ENCODE measurements at regions not wholly inside any gene's neighbourhood (a gene's known extent, or its start where the extent isn't known, plus 50 kb on each side); places are given as distances from the start of the nearest gene placed in this dataset.

DNA sequence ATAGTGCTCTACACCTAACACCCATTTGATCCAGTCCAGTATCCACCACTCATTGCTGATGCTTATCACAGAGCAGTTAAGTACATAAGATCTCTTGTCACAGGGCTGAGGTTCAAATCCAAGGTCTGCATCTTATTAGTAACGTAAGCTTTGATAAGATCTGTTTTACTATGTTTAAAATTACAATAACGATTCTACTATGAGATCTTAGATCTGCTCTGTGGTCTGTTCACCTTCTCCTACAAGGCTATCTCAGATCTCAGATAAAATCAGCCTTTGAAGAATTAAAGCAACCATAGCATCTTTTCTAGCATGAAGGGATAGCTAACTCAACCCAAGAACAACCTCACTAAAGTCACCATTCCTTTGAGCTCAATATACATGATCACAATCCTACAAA, 431.0 kb upstream of the RORB start:
- H3K4me1 ChIP-seq, result no peaks in the 10 kb centered on the region
- intact Hi-C loops (cut with DNase I; ENCODE audit: low total_unique reads), result no loop called here
- no peak overlapping the region for H3K27ac ChIP-seq
- H3K27me3 ChIP-seq, result no peaks in the 10 kb centered on the region
- H3K36me3 ChIP-seq, result no peaks in the 10 kb centered on the region
- H3K9me3 ChIP-seq, result peaks cover 0 to 7% (median 2%) of the 10 kb centered on the region in 4 donors
- TF ChIP-seq EP300 (IDR thresholded peaks at IDR 0.05), result no peak
- no peak for TF ChIP-seq POLR2AphosphoS5 (IDR thresholded peaks at IDR 0.05)
- TF ChIP-seq, protein P1, sequence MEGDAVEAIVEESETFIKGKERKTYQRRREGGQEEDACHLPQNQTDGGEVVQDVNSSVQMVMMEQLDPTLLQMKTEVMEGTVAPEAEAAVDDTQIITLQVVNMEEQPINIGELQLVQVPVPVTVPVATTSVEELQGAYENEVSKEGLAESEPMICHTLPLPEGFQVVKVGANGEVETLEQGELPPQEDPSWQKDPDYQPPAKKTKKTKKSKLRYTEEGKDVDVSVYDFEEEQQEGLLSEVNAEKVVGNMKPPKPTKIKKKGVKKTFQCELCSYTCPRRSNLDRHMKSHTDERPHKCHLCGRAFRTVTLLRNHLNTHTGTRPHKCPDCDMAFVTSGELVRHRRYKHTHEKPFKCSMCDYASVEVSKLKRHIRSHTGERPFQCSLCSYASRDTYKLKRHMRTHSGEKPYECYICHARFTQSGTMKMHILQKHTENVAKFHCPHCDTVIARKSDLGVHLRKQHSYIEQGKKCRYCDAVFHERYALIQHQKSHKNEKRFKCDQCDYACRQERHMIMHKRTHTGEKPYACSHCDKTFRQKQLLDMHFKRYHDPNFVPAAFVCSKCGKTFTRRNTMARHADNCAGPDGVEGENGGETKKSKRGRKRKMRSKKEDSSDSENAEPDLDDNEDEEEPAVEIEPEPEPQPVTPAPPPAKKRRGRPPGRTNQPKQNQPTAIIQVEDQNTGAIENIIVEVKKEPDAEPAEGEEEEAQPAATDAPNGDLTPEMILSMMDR (IDR thresholded peaks at IDR 0.05), result no peak
- TF ChIP-seq POLR2A (IDR thresholded peaks at IDR 0.05), result no peak
- no peak for DNase-seq
- WGBS, 5 donors, result 59 to 74% (median 65%) methylated on average over 2 of the region's 2 CpGs
- H3K4me3 ChIP-seq, result no peak overlapping the region

DNA sequence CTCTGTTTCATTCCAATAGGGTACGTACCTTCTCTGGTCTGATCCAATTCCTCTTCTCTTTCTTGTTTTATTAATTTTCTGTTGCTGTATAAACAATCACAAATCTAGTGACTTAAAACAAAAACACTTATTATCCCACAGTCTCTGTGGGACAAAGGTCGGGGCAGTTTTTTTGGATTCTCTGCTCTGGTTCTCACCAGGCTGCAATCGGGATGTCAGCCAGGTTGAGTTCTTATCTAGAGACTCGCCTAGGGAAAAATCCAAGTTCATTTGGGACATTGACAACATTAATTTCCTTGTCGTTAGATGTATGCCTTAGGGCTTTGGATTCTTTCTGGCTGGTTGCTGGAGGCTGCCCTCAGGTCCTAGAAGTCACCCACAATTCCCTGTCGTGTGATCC, 430.5 kb upstream of the RORB start:
- Histone ChIP-seq H3K4me3 (no peak overlapping the region), H3K27me3 (no peaks in the 10 kb centered on the region), H3K36me3 (no peaks in the 10 kb centered on the region), H3K27ac (no peak overlapping the region), H3K9me3 (peaks cover 0 to 3% (median 1%) of the 10 kb centered on the region in 4 donors), H3K4me1 (no peaks in the 10 kb centered on the region)
- intact Hi-C loops (cut with DNase I; ENCODE audit: low total_unique reads), result no loop called here
- TF ChIP-seq EP300 (IDR thresholded peaks at IDR 0.05) (no peak), POLR2AphosphoS5 (IDR thresholded peaks at IDR 0.05) (no peak), POLR2A (IDR thresholded peaks at IDR 0.05) (no peak)
- TF ChIP-seq, protein P1 (IDR thresholded peaks at IDR 0.05), result no peak
- WGBS, 5 donors, result 42 to 57% (median 51%) methylated on average over 6 of the region's 6 CpGs
- no peak for DNase-seq

DNA sequence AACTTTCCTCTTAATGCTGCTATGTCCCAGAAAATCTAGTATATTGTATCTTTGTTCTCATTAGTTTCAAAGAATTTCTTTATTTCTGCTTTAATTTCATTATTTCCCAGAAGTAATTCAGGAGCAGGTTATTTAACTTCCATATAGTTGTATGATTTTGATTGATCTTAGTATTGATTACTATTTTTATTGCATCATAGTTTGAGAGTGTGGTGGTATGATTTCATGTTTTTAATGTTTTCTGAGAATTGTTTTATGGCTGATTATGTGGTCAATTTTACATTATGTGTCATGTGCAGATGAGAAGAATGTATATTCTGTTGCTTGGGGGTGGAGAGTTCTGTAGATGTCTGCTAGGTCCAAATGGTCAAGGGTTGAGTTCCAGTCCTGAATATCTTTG, 425.6 kb upstream of the RORB start:
- no peaks in the 10 kb centered on the region for H3K4me1 ChIP-seq
- no peak overlapping the region for H3K4me3 ChIP-seq
- no peaks in the 10 kb centered on the region for H3K27me3 ChIP-seq
- TF ChIP-seq POLR2A (IDR thresholded peaks at IDR 0.05), result no peak
- TF ChIP-seq, protein P1 (IDR thresholded peaks at IDR 0.05), result no peak
- TF ChIP-seq EP300 (IDR thresholded peaks at IDR 0.05), result no peak
- no peak for TF ChIP-seq POLR2AphosphoS5 (IDR thresholded peaks at IDR 0.05)
- H3K9me3 ChIP-seq, result peaks cover 0 to 18% (median 6%) of the 10 kb centered on the region in 4 donors
- DNase-seq, result no peak
- no peaks in the 10 kb centered on the region for H3K36me3 ChIP-seq
- H3K27ac ChIP-seq, result no peak overlapping the region
- intact Hi-C loops (cut with DNase I; ENCODE audit: low total_unique reads), result no loop called here

DNA sequence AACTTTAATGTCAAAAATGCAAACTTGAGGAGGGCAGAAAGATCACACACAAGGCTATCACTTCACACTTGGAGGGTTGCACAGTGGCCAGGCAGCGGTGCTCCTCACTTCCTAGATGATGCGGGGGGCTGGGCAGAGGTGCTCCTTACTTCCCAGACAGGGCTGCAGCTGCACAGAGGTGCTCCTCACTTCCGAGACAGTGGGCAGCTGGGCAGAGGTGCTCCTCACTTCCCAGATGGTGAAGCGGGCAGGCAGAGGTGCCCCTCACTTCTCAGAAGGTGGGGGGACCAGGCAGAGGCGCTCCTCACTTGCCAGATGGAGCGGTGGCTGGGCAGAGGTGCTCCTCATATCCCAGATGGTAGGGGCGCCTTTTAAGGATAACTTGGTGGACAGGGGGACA, 423.2 kb upstream of the RORB start:
- no peak overlapping the region for H3K27ac ChIP-seq
- peaks cover 0 to 26% (median 9%) of the 10 kb centered on the region in 4 donors for H3K9me3 ChIP-seq
- intact Hi-C loops (cut with DNase I; ENCODE audit: low total_unique reads), result no loop called here
- no peak for DNase-seq
- TF ChIP-seq EP300 (IDR thresholded peaks at IDR 0.05), result no peak
- TF ChIP-seq POLR2A (IDR thresholded peaks at IDR 0.05), result no peak
- no peak for TF ChIP-seq POLR2AphosphoS5 (IDR thresholded peaks at IDR 0.05)
- TF ChIP-seq, protein P1 (IDR thresholded peaks at IDR 0.05), result no peak
- H3K36me3 ChIP-seq, result no peaks in the 10 kb centered on the region
- WGBS, 5 donors, result 80 to 88% (median 83%) methylated on average over 7 of the region's 7 CpGs
- no peak overlapping the region for H3K4me3 ChIP-seq
- no peaks in the 10 kb centered on the region for H3K27me3 ChIP-seq
- H3K4me1 ChIP-seq, result no peaks in the 10 kb centered on the region

Data from stomach (tissue), 8 donors.